GM21619 (cell line): ENCODE measurements at regions not wholly inside any gene's neighbourhood (a gene's known extent, or its start where the extent isn't known, plus 50 kb on each side); places are given as distances from the start of the nearest gene placed in this dataset.

Source experiments
- ATAC-seq: cut with Tn5 transposase; IDR thresholded peaks from one replicate; pipeline ENCODE4 v1.9.1; 2021; ENCODE audit not compliant: unreplicated experiment

- ATAC-seq = no peak
These were observed 50.0 kb upstream of the TMEM178A start for GRCh38 chr2:39615675-39616074.
